ENCODE measurements at regions not wholly inside any gene's neighbourhood (a gene's known extent, or its start where the extent isn't known, plus 50 kb on each side); places are given as distances from the start of the nearest gene placed in this dataset.

DNA sequence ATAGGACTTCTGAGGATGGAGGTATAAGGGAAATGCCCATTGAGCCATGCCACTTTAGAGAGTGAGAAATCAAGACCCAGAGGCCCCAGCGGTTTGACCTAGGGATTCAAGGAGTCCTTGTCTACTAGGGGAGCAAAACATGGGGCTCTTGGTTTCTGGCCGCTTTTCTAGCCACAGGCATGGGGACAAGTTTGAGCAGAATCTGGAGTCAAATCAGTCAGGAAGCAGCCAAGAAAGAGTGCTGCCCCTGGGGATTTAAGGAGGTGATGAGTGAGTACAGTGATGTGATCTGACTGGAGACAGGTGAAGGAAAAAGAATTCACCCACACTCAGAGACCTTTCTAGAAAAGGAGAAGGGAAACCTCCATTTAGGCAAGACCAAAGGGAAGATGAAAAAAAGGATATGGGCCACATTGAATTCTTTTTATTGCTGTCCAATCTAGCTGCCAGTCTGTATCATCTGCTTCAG lies 244.0 kb upstream of the TBC1D5 start:
- no peak for TF ChIP-seq ZNF274 (IDR thresholded peaks at IDR 0.05; ENCODE audit: low read depth, low read length)
- no peak for TF ChIP-seq YY1 (IDR thresholded peaks at IDR 0.05; ENCODE audit: insufficient read depth, insufficient read length)
